Fibroblast of lung (primary cell): ENCODE measurements at regions not wholly inside any gene's neighbourhood (a gene's known extent, or its start where the extent isn't known, plus 50 kb on each side); places are given as distances from the start of the nearest gene placed in this dataset.

Experiments used
- CTCF ChIP-seq, 2 donors: IDR thresholded peaks in 1 of 2; conservative IDR thresholded peaks in 1 of 2; 1 replicate in 1 of 2; 2 replicates in 1 of 2; pipeline ENCODE4 v1.5.1; 2011 to 2012; ENCODE audit warnings: low read length in 2 of 2, control low read depth in 1 of 2, inconsistent platforms in 1 of 2, low read depth in 1 of 2, mild to moderate bottlenecking in 1 of 2
- EZH2 ChIP-seq: IDR thresholded peaks from 2 replicates; pipeline ENCODE4 v1.5.1; 2012; ENCODE audit warnings: low read length, control low read depth, mild to moderate bottlenecking; ENCODE audit errors: missing control alignments

DNA sequence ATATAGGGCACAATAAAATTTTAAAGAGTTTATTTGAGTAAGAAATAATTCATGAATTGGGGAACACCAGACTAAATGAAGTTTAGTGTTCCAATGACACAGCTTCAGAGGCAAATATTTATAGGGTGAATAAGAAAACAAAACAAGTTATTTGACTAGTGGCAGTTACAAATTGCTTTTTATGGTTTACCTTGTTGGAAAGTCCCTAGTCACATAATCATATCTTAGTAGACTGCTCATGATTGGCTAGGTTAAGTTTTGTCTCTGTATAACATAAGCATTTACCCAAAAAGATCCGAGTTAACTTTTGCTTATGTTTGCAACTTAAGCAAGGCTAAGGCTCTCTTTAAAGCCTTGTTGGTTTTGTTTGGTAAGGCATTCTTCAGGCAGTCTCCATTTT, 224.7 kb upstream of the MIR17HG start:
- TF ChIP-seq CTCF (conservative IDR thresholded peaks at IDR 0.05 in 1 of 2, IDR thresholded peaks at IDR 0.05 in 1 of 2; ENCODE audit: low read depth in 1 of 2, low read length in 2 of 2) (no peak), EZH2 (no peak)
